HL-60 (cell line): ENCODE measurements at regions not wholly inside any gene's neighbourhood (a gene's known extent, or its start where the extent isn't known, plus 50 kb on each side); places are given as distances from the start of the nearest gene placed in this dataset.

Source experiments
- CTCF ChIP-seq: IDR thresholded peaks from one replicate; pipeline ENCODE4 v1.5.1; 2011; ENCODE audit warnings: low read length, control low read depth, inconsistent platforms; ENCODE audit not compliant: insufficient read depth
- GABPA ChIP-seq: IDR thresholded peaks from 2 replicates; pipeline ENCODE4 v1.6.1; 2012; ENCODE audit warnings: low read depth
- POLR2AphosphoS5 ChIP-seq: IDR thresholded peaks from 2 replicates; pipeline ENCODE4 v1.6.1; 2012; ENCODE audit warnings: low read depth
- REST ChIP-seq: IDR thresholded peaks from 2 replicates; pipeline ENCODE4 v1.6.1; 2012; ENCODE audit warnings: low read depth; ENCODE audit not compliant: insufficient replicate concordance
- SPI1 ChIP-seq: IDR thresholded peaks from 2 replicates; pipeline ENCODE4 v1.6.1; 2012; ENCODE audit warnings: low read depth, mild to moderate bottlenecking, borderline replicate concordance

GRCh38 chr11:92276773-92277172 lies 52.2 kb downstream of the FAT3 start:
- TF ChIP-seq CTCF: no peak
- no peak for TF ChIP-seq GABPA
- no peak for TF ChIP-seq POLR2AphosphoS5
- no peak for TF ChIP-seq REST
- no peak for TF ChIP-seq SPI1
